Right lobe of liver (tissue), 4 donors: ENCODE measurements at regions not wholly inside any gene's neighbourhood (a gene's known extent, or its start where the extent isn't known, plus 50 kb on each side); places are given as distances from the start of the nearest gene placed in this dataset.

Experiments used
- CTCF ChIP-seq, 4 donors: fragments of 200-600 bp in 3 of 4; fragments of 450-650 bp in 1 of 4; IDR thresholded peaks; one replicate each; pipeline versions ENCODE4 v1.5.1 to v1.8.0; 2016 to 2022; ENCODE audit warnings: antibody characterized with exemption in 4 of 4, mild to moderate bottlenecking in 2 of 4
- POLR2A ChIP-seq: fragments of 450-650 bp; IDR thresholded peaks from one replicate; pipeline ENCODE4 v1.6.1; 2017; ENCODE audit warnings: antibody characterized with exemption, mild to moderate bottlenecking
- donor health status: DM: no; HTN: no; CAD: no.
- donor health status: DM: no; HTN: no; CAD: no.
- donor health status: DM: no; HTN: yes; CAD: no.

- TF ChIP-seq CTCF (IDR thresholded peaks at IDR 0.05) (no peak), POLR2A (no peak)
Measured at GRCh38 chr2:5203134-5203755, 488.9 kb upstream of the SOX11 start.
